ENCODE measurements at regions not wholly inside any gene's neighbourhood (a gene's known extent, or its start where the extent isn't known, plus 50 kb on each side); places are given as distances from the start of the nearest gene placed in this dataset.

- Histone ChIP-seq H3K4me2 (ENCODE audit: low read length) (no peak overlapping the region), H3K36me3 (ENCODE audit: insufficient read depth, low read length) (no peaks in the 10 kb centered on the region)
Measured at GRCh38 chr3:110881069-110881468, 190.5 kb upstream of the NECTIN3 start.

GRCh38 chr3:110886222-110886893 lies 185.3 kb upstream of the NECTIN3 start:
- Histone ChIP-seq H2AFZ (ENCODE audit: low read depth, low read length) (no peak overlapping the region), H3F3A (ENCODE audit: insufficient read depth, low read length, poor library complexity, severe bottlenecking) (no peaks in the 10 kb centered on the region), H3K9me2 (ENCODE audit: insufficient read depth, low read length) (no peaks in the 10 kb centered on the region), H3K9ac (ENCODE audit: low read length) (no peak overlapping the region), H3K9me3 (ENCODE audit: low read length) (no peaks in the 10 kb centered on the region), H3K4me2 (ENCODE audit: low read length) (no peak overlapping the region), H3K27ac (ENCODE audit: low read length) (no peak overlapping the region), H4K20me1 (ENCODE audit: insufficient read depth) (no peaks in the 10 kb centered on the region), H3K79me2 (replicated peaks; ENCODE audit: insufficient read depth, low read length) (no peaks in the 10 kb centered on the region), H3K4me3 (ENCODE audit: low read length) (no peak overlapping the region), H3K27me3 (ENCODE audit: insufficient read depth, low read depth, low read length) (no peaks in the 10 kb centered on the region), H3K36me3 (ENCODE audit: insufficient read depth, low read length) (no peaks in the 10 kb centered on the region)
- TF ChIP-seq REST (IDR thresholded peaks at IDR 0.05; ENCODE audit: borderline replicate concordance) = no peak
- TF ChIP-seq, protein P1, sequence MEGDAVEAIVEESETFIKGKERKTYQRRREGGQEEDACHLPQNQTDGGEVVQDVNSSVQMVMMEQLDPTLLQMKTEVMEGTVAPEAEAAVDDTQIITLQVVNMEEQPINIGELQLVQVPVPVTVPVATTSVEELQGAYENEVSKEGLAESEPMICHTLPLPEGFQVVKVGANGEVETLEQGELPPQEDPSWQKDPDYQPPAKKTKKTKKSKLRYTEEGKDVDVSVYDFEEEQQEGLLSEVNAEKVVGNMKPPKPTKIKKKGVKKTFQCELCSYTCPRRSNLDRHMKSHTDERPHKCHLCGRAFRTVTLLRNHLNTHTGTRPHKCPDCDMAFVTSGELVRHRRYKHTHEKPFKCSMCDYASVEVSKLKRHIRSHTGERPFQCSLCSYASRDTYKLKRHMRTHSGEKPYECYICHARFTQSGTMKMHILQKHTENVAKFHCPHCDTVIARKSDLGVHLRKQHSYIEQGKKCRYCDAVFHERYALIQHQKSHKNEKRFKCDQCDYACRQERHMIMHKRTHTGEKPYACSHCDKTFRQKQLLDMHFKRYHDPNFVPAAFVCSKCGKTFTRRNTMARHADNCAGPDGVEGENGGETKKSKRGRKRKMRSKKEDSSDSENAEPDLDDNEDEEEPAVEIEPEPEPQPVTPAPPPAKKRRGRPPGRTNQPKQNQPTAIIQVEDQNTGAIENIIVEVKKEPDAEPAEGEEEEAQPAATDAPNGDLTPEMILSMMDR (IDR thresholded peaks at IDR 0.05; ENCODE audit: poor library complexity, severe bottlenecking) = no peak
- no peak for TF ChIP-seq EP300 (conservative IDR thresholded peaks at IDR 0.05; ENCODE audit: poor library complexity, severe bottlenecking)
- TF ChIP-seq MXI1 (conservative IDR thresholded peaks at IDR 0.05; ENCODE audit: poor library complexity, severe bottlenecking) = no peak
- TF ChIP-seq EZH2 (IDR thresholded peaks at IDR 0.05; ENCODE audit: borderline replicate concordance, insufficient read depth, low read length, poor library complexity, severe bottlenecking) = no peak
- no peak for TF ChIP-seq RAD21 (conservative IDR thresholded peaks at IDR 0.05)

More at GRCh38 chr3:110881069-110881468, 190.5 kb upstream of the NECTIN3 start:
- Histone ChIP-seq H3K79me2 (replicated peaks; ENCODE audit: insufficient read depth, low read length) (no peaks in the 10 kb centered on the region), H3K27ac (ENCODE audit: low read length) (no peak overlapping the region), H2AFZ (ENCODE audit: low read depth, low read length) (no peak overlapping the region), H3K9me2 (ENCODE audit: insufficient read depth, low read length) (no peaks in the 10 kb centered on the region), H3K9ac (ENCODE audit: low read length) (no peak overlapping the region), H3F3A (ENCODE audit: insufficient read depth, low read length, poor library complexity, severe bottlenecking) (no peaks in the 10 kb centered on the region), H3K9me3 (ENCODE audit: low read length) (no peaks in the 10 kb centered on the region), H3K4me3 (ENCODE audit: low read length) (no peak overlapping the region), H4K20me1 (ENCODE audit: insufficient read depth) (no peaks in the 10 kb centered on the region), H3K27me3 (ENCODE audit: insufficient read depth, low read depth, low read length) (no peaks in the 10 kb centered on the region)
- TF ChIP-seq REST (IDR thresholded peaks at IDR 0.05; ENCODE audit: borderline replicate concordance) = no peak
- TF ChIP-seq, protein P1 (IDR thresholded peaks at IDR 0.05; ENCODE audit: poor library complexity, severe bottlenecking) = no peak
- no peak for TF ChIP-seq SMC3 (conservative IDR thresholded peaks at IDR 0.05; ENCODE audit: poor library complexity)
- no peak for TF ChIP-seq POLR2AphosphoS5 (IDR thresholded peaks at IDR 0.05)
- TF ChIP-seq TAF1 (IDR thresholded peaks at IDR 0.05; ENCODE audit: low read depth) = no peak
- TF ChIP-seq MXI1 (conservative IDR thresholded peaks at IDR 0.05; ENCODE audit: poor library complexity, severe bottlenecking) = no peak
- TF ChIP-seq RAD21 (conservative IDR thresholded peaks at IDR 0.05) = no peak
- no peak for TF ChIP-seq EZH2 (IDR thresholded peaks at IDR 0.05; ENCODE audit: borderline replicate concordance, insufficient read depth, low read length, poor library complexity, severe bottlenecking)
- no peak for TF ChIP-seq EP300 (conservative IDR thresholded peaks at IDR 0.05; ENCODE audit: poor library complexity, severe bottlenecking)
